Right lobe of liver (tissue), 4 donors: ENCODE measurements at regions not wholly inside any gene's neighbourhood (a gene's known extent, or its start where the extent isn't known, plus 50 kb on each side); places are given as distances from the start of the nearest gene placed in this dataset.

Source experiments
- POLR2A ChIP-seq: fragments of 450-650 bp; IDR thresholded peaks from one replicate; pipeline ENCODE4 v1.6.1; 2017; ENCODE audit warnings: antibody characterized with exemption, mild to moderate bottlenecking
- TF ChIP-seq, protein P1 (sequence below), 4 donors: fragments of 200-600 bp in 3 of 4; fragments of 450-650 bp in 1 of 4; IDR thresholded peaks; one replicate each; pipeline versions ENCODE4 v1.5.1 to v1.8.0; 2016 to 2022; ENCODE audit warnings: antibody characterized with exemption in 4 of 4, mild to moderate bottlenecking in 2 of 4
- donor health status: DM: no; HTN: no; CAD: no.
- donor health status: DM: no; HTN: no; CAD: no.
- donor health status: DM: no; HTN: yes; CAD: no.

DNA sequence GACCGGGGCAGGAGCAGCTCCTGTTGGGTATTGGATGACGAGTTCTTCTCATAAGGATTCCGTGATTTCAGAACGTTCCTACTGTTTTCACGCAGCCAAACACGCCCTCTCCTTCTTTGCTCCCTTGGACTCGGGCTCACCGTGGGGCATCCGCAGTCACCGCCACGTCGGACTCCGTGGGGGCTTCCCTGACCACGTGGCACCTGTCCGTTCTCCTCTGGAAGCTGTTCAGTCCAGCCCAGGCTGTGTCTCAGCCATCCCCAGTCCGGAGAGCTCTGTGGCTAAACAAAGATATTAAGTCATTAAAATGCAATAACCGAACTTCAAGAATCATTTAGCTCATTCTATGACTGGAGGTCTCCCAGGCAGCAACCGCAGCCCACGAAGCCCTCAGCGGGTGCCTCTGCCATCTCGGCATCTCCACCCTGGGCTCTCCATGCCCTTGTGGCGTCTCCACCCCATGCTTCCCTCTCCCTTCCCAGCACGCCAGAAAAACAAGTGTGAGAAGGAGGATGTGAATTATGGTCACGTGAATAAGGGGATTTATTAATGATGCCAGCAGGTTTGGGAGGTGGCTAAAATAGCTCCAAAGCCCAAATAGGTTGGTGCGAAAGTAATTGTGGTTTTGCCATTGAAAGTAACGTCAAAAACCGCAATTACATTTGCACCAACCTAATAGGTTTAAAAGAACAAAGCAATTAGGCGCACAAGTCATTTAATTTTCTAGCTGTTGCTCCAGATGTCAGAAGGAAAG, 224.6 kb upstream of the PPP2R2D start:
- TF ChIP-seq, protein P1, sequence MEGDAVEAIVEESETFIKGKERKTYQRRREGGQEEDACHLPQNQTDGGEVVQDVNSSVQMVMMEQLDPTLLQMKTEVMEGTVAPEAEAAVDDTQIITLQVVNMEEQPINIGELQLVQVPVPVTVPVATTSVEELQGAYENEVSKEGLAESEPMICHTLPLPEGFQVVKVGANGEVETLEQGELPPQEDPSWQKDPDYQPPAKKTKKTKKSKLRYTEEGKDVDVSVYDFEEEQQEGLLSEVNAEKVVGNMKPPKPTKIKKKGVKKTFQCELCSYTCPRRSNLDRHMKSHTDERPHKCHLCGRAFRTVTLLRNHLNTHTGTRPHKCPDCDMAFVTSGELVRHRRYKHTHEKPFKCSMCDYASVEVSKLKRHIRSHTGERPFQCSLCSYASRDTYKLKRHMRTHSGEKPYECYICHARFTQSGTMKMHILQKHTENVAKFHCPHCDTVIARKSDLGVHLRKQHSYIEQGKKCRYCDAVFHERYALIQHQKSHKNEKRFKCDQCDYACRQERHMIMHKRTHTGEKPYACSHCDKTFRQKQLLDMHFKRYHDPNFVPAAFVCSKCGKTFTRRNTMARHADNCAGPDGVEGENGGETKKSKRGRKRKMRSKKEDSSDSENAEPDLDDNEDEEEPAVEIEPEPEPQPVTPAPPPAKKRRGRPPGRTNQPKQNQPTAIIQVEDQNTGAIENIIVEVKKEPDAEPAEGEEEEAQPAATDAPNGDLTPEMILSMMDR (IDR thresholded peaks at IDR 0.05) = no peak
- no peak for TF ChIP-seq POLR2A
